HAP-1 (cell line): ENCODE measurements at regions not wholly inside any gene's neighbourhood (a gene's known extent, or its start where the extent isn't known, plus 50 kb on each side); places are given as distances from the start of the nearest gene placed in this dataset.
"Not testable (repeated sequence)": the region's sequence is repeated elsewhere in the genome, so short reads cannot be mapped to it uniquely, and the experiment has no call there.

Experiments
- DNase-seq, 2 experiments: peaks; one replicate each; pipeline ENCODE4 v3.0.0-alpha.2; 2016 to 2020; ENCODE audit warnings: low spot score in 2 of 2
- H3K27me3 ChIP-seq: fragments of 250-450 bp; sonication (Bioruptor Pico); 2 replicates; pipeline ENCODE4 v1.5.1; 2020; ENCODE audit warnings: low read depth, mild to moderate bottlenecking, moderate library complexity
- H3K36me3 ChIP-seq: fragments of 250-450 bp; sonication (Bioruptor Pico); replicated peaks from 2 replicates; pipeline ENCODE4 v1.5.1; 2020; ENCODE audit warnings: mild to moderate bottlenecking
- H3K4me1 ChIP-seq: fragments of 250-450 bp; sonication (Bioruptor Pico); 2 replicates; pipeline ENCODE4 v1.5.1; 2020; ENCODE audit warnings: mild to moderate bottlenecking
- H3K4me3 ChIP-seq: fragments of 250-450 bp; sonication (Bioruptor Pico); 2 replicates; pipeline ENCODE4 v1.5.1; 2020; ENCODE audit warnings: mild to moderate bottlenecking, moderate library complexity
- H3K9me3 ChIP-seq: fragments of 250-450 bp; sonication (Bioruptor Pico); 2 replicates; pipeline ENCODE4 v1.5.1; 2020; ENCODE audit warnings: mild to moderate bottlenecking, moderate library complexity
- in situ Hi-C: fragments of 300-500 bp; cut with MboI; formaldehyde crosslinking; loops from 3 replicates; pipeline ENCODE4 v1.14.3; 2020; ENCODE audit warnings: low sequenced_read_pairs, inconsistent platforms, mixed read lengths

DNA sequence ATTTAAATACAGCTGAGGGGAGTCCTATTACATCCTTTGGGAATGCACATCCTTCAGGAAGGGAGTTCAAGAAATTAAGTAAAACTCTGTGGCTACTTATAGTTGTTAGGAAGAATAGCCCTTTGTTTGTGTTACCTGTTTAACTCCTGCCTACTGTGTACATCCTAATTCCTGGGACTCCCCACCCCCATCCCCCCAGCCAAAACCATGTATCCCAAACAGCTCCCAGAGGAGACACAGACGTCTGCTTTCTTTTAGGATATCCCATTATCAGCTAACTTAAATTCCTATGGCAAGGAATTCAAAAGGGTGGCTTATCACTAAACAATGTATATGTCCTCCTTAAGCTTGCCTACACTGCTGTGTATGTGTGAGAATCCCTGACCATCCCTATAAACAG lies 581.7 kb downstream of the DIPK2A start:
- in situ Hi-C loops = no loop called here
- Histone ChIP-seq H3K9me3 (no peaks in the 10 kb centered on the region), H3K27me3 (no peaks in the 10 kb centered on the region), H3K4me3 (no peak overlapping the region), H3K36me3 (no peaks in the 10 kb centered on the region), H3K4me1 (peaks cover 26% of the 10 kb centered on the region)
- peak; percentile 9 to 31 for DNase-seq

DNA sequence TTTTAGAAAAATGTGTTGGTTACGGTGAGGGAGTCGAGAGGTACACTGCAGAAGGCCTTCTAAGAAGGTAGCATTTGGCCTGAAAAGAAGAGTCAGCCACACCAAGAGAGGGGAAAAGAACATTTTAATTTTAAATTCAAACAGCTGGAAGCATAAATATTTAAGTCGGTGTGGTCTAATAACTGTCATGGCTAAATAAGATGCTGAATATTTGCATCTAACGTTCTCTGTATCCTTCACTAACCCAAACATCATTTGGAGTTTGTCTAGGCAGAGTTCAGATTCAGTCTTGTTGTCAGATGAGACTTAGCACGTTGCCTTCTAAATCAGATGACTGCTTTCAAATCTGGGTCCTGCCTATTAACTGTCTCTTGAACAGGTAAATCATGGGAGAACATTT lies 583.3 kb downstream of the DIPK2A start:
- in situ Hi-C loops = no loop called here
- H3K4me3 ChIP-seq = no peak overlapping the region
- no peaks in the 10 kb centered on the region for H3K9me3 ChIP-seq
- DNase-seq = no peak
- H3K27me3 ChIP-seq = no peaks in the 10 kb centered on the region
- peaks cover 14% of the 10 kb centered on the region for H3K4me1 ChIP-seq
- no peaks in the 10 kb centered on the region for H3K36me3 ChIP-seq

DNA sequence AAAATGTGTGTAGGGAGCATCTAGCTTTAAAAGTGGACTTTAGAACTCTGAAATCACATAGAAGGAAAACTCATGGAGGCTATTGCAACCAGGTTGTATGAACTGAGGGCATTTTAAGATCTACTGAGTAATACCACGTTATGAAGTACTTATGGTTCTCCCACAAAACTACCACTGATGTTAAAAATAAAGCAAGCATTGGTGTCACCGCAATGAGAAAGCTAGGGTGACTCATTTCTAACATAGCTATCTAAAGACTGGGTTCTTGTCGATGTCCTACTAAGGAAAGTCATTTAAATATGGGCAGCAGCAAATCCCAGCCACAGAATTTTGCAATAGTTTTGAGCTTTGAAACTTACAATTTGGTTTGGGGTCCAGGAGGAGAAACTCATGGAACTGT lies 584.8 kb downstream of the DIPK2A start:
- Histone ChIP-seq H3K4me1 (peaks cover 14% of the 10 kb centered on the region), H3K9me3 (no peaks in the 10 kb centered on the region), H3K4me3 (no peak overlapping the region), H3K27me3 (no peaks in the 10 kb centered on the region), H3K36me3 (no peaks in the 10 kb centered on the region)
- DNase-seq = no peak
- in situ Hi-C loops = no loop called here

DNA sequence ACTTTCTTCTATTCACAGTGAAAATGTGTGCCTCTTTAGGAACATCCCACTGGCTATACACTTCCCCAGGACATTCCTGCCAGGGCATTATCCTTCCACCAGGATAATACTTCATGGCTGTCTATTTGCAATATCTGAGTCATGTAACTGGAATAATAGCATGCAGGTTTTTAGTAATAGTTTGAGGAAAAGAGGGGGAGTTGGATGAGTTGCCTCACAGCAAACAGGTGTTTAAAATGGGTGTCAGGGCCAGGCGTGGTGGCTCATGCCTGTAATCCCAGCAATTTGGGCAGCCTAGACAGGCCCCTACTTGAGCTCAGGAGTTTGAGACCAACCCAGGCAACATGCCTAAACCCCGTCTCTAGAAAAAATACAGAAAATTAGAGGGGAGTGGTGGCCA lies 585.9 kb downstream of the DIPK2A start:
- Histone ChIP-seq H3K9me3 (no peaks in the 10 kb centered on the region), H3K4me1 (peaks cover 14% of the 10 kb centered on the region), H3K4me3 (no peak overlapping the region), H3K27me3 (no peaks in the 10 kb centered on the region), H3K36me3 (no peaks in the 10 kb centered on the region)
- no peak for DNase-seq
- in situ Hi-C loops = no loop called here

DNA sequence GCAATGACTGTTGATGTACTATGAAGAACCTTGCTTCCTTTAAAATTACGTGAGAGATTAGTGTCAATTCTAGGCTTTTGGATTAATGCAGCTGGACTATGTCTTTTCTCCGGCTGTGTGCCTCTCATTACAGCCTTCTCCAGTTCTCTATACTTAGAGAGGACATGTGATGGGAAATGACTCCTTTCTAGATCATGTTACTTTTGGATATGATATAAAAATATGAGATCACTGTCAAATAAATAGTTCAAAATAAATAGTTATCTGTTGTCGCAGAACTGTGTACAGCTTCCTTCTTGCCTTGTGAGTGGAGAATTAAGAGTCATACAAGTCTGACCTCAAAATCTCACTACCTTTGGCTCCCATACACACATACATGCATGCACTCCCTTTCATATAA lies 592.4 kb downstream of the DIPK2A start:
- no peaks in the 10 kb centered on the region for H3K4me1 ChIP-seq
- in situ Hi-C loops = no loop called here
- no peaks in the 10 kb centered on the region; the same call in 1 of the 2 replicates for H3K9me3 ChIP-seq
- H3K27me3 ChIP-seq = no peaks in the 10 kb centered on the region
- no peak for DNase-seq
- H3K36me3 ChIP-seq = no peaks in the 10 kb centered on the region
- H3K4me3 ChIP-seq = no peak overlapping the region

DNA sequence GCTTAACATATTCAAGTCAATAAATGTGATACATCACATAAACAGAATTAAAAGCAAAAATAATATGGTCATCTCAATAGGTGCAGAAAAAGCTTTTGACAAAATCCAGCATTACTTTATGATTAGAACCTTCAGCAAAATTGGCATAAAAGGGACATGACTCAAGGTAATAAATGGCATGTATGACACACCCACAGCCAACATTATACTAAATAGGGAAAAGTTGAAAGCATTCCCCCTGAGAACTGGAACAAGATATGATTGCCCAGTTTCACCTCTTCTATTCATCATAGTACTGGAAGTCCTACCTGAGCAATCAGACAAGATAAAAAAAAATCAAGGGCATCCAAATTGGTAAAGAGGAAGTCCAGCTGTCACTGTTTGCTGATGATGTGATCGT lies 594.7 kb downstream of the DIPK2A start:
- in situ Hi-C loops = no loop called here
- no peaks in the 10 kb centered on the region; the same call in 1 of the 2 replicates for H3K9me3 ChIP-seq
- no peak overlapping the region for H3K4me3 ChIP-seq
- H3K4me1 ChIP-seq = no peaks in the 10 kb centered on the region
- no peaks in the 10 kb centered on the region for H3K36me3 ChIP-seq
- H3K27me3 ChIP-seq = no peaks in the 10 kb centered on the region
- DNase-seq = no peak

DNA sequence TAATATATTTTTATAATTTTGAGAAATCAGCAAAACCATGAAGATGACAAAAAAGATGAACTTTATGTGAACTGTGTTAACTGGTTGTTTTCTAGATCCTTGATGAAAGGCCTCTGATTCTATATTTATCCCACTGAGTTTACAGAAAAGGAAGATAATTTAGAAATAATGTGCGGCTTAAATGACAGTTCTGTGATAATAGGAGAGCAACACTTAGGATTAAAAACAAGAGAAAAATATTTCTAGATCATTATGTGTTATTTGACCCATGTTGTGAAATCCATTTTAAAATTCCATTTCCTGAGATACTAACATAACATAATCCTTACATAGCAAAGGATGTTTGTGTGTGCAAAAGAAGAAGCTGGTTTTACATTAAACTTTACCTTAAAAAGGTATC lies 598.0 kb downstream of the DIPK2A start:
- Histone ChIP-seq H3K4me1 (no peaks in the 10 kb centered on the region), H3K36me3 (no peaks in the 10 kb centered on the region), H3K27me3 (no peaks in the 10 kb centered on the region), H3K4me3 (no peak overlapping the region), H3K9me3 (no peaks in the 10 kb centered on the region; the same call in 1 of the 2 replicates)
- in situ Hi-C loops = no loop called here
- no peak for DNase-seq

DNA sequence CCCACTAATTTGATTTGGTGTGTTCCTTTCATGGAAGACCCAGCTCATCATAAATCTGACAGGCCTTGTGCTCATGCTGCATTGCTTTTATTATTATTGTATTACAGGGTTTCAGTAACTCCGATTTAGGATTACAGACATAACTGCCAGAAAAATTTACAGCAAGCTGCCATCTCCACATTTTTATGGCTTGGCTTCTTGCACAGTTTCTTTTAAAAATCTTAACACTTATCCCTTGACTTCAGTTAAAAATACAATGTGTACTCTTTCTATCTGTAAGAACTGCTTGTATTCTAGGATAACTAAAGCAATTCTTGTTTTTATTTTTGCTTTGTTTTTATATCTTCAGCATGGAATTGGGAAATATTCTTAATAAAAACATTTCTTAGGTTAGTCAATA lies 612.2 kb downstream of the DIPK2A start:
- Histone ChIP-seq H3K27me3 (no peaks in the 10 kb centered on the region), H3K4me1 (no peaks in the 10 kb centered on the region), H3K4me3 (no peak overlapping the region), H3K36me3 (no peaks in the 10 kb centered on the region), H3K9me3 (no peaks in the 10 kb centered on the region)
- no peak for DNase-seq
- in situ Hi-C loops = no loop called here

DNA sequence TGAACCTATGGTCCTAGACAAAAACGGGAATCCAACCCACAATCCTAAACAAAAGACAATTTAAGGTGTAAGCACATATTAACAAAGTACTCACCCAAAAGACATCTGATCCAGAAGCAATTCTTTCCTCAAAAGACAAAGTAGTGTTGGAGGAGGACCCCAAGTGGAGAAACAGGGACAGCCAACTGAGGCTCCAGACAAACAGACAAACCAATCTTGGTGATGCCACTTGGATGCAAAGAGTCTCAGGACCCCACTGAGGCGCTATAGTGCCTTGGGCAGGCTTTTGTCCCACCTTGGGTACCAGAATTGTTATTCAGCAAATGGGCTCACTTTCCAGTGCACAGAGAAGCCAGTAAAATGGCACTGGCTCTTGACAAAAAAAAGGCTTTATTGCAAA lies 613.8 kb downstream of the DIPK2A start:
- H3K9me3 ChIP-seq = no peaks in the 10 kb centered on the region
- no peak for DNase-seq

DNA sequence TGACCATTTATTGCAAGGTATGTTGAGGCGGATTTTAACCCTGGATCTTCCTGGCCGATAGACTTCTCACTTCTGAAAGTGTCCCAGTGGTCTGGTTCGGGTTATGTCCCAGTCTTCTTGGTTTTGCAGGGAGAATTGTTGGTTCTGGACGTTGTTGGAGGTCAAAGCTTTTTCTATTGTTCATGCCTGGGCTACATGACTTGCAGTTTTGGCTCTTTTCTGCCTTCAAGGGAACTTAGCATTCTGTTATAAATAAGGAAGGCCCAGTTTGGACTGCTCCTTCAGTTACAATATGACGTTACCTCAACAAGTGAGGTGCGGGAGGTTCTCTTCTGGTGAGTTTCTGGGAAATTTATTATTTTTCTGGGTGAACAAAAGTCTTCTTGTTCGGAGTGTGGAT lies 614.3 kb downstream of the DIPK2A start:
- Histone ChIP-seq H3K36me3 (no peaks in the 10 kb centered on the region), H3K27me3 (no peaks in the 10 kb centered on the region), H3K4me3 (no peak overlapping the region), H3K9me3 (no peaks in the 10 kb centered on the region), H3K4me1 (peaks cover 6% of the 10 kb centered on the region)
- no peak for DNase-seq
- in situ Hi-C loops = no loop called here

More for the DNA sequence above, 613.8 kb downstream of the DIPK2A start:
- Histone ChIP-seq H3K4me1 (peaks cover under 1% of the 10 kb centered on the region; the same call in 1 of the 2 replicates), H3K4me3 (no peak overlapping the region), H3K27me3 (no peaks in the 10 kb centered on the region), H3K36me3 (no peaks in the 10 kb centered on the region)
- in situ Hi-C loops = no loop called here

DNA sequence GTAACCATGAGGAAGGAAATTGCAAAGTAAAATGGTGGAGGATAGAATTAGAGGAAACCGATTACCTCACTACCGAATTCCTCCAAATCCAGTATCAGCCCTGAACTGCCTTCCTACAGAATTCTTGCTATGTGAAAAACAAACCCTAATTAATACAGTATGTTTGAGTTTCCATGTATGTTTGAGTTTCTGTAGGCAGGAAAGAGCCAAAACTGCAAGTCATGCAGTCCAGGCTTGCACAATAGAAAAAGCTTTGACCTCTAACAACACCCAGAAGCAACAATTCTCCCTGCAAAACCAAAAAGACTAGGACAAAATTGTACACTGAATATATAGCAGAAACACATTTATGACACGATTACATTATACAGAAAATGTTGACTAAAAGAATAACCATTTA lies 614.8 kb downstream of the DIPK2A start:
- no peak overlapping the region for H3K4me3 ChIP-seq
- H3K4me1 ChIP-seq = peaks cover 10% of the 10 kb centered on the region
- in situ Hi-C loops = no loop called here
- DNase-seq = no peak
- no peaks in the 10 kb centered on the region for H3K36me3 ChIP-seq
- H3K9me3 ChIP-seq = no peaks in the 10 kb centered on the region
- H3K27me3 ChIP-seq = no peaks in the 10 kb centered on the region

DNA sequence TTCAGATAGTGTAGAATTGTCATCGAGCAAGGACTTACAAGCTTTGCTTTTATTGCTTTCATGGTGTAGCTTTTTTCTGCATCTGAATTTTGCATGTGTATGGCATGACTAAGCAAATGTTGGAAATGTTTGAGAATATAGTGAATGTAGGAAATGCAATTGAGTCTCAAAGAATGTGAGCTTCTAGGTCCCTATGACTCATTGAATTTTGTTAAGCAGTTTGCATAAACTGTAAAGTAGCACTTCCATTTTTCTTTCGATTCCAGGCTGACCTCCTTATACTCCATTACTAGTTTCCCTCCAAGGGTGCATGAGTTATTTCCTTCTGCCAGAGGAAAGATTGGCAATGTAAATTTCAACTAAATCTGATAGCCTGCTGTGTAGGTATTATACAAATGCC lies 619.2 kb downstream of the DIPK2A start:
- DNase-seq = peak in 1 of 2 experiments; percentile 52
- Histone ChIP-seq H3K36me3 (no peaks in the 10 kb centered on the region), H3K4me1 (peaks cover 10% of the 10 kb centered on the region), H3K27me3 (no peaks in the 10 kb centered on the region), H3K4me3 (no peak overlapping the region), H3K9me3 (no peaks in the 10 kb centered on the region)
- in situ Hi-C loops = no loop called here

DNA sequence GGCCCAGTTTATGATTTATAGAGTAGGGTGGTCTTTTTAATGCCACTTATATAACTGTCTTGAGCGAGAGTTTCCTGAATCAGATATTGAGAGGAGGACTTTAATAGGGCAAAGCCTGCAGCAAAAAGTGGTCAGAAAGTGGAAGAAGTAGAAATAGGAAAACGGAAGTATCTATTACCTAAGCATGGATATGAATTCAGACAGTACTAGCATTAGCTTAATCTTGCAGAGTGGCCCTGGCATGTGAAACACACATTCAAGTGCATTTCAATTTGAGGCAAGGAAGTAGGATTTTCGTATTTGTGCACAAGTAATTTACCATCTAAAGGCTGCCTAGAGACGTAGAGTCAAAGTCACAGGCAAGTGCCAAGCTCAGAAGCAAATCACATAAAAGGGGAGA lies 622.3 kb downstream of the DIPK2A start:
- no peaks in the 10 kb centered on the region for H3K27me3 ChIP-seq
- in situ Hi-C loops = no loop called here
- peaks cover 10% of the 10 kb centered on the region for H3K4me1 ChIP-seq
- H3K9me3 ChIP-seq = no peaks in the 10 kb centered on the region; the same call in 1 of the 2 replicates
- H3K36me3 ChIP-seq = no peaks in the 10 kb centered on the region
- no peak overlapping the region for H3K4me3 ChIP-seq
- DNase-seq = no peak

DNA sequence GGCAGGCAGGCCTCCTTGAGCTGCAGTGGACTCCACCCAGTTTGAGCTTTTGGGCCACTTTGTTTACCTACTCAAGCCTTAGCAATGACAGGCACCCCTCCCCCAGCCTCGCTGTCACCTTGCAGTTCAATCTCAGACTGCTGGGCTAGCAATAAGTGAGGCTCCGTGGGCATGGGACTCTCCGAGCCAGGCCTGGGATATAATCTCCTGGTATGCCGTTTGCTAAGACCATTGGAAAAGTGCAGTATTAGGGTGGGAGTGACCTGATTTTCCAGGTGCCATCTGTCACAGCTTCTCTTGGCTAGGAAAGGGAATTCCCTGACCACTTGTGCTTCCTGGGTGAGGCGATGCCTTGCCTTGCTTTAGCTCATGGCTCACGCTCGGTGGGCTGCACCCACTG lies 648.6 kb downstream of the DIPK2A start:
- H3K4me3 ChIP-seq, in situ Hi-C loops, DNase-seq, H3K9me3 ChIP-seq, H3K27me3 ChIP-seq, H3K36me3 ChIP-seq: not testable (repeated sequence)
- H3K4me1 ChIP-seq = peaks cover 12% of the 10 kb centered on the region

DNA sequence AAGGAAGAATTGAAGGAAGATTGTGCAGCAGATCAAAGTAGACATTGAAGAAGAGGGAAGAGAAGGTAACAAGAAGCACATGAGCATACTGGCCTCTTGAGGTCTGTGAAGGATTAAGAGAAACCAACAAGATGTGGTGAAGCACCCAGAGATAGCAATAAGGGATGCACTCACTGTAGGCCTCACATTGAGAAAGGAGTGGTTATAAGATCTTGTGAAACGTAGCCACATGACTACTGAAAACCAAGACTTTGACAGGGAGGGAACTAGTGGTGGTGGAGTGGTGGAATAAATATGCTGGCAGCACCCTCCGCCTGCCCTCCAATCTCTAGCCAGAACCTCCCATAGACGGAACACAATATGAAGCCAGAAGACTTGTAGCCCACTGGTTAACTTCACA lies 651.2 kb downstream of the DIPK2A start:
- in situ Hi-C loops = no loop called here
- Histone ChIP-seq H3K4me3 (no peak overlapping the region), H3K4me1 (peaks cover 25% of the 10 kb centered on the region), H3K36me3 (no peaks in the 10 kb centered on the region), H3K9me3 (no peaks in the 10 kb centered on the region), H3K27me3 (no peaks in the 10 kb centered on the region)
- DNase-seq = no peak
